Mesothelial cell of epicardium (in vitro differentiated cells): ENCODE measurements at regions not wholly inside any gene's neighbourhood (a gene's known extent, or its start where the extent isn't known, plus 50 kb on each side); places are given as distances from the start of the nearest gene placed in this dataset.

ENCODE experiments used
- DNase-seq, 2 experiments: peaks; one replicate each; pipeline ENCODE4 v3.0.0; 2021; ENCODE audit warnings: low spot score in 2 of 2; ENCODE audit not compliant: unreplicated experiment in 2 of 2
- H3K27ac Mint-ChIP-seq: 2 replicates; pipeline ENCODE4 v1.8.0; 2021; ENCODE audit warnings: mixed read lengths
- H3K27me3 Mint-ChIP-seq: 2 replicates; pipeline ENCODE4 v1.8.0; 2021; ENCODE audit warnings: low read depth, mixed read lengths
- H3K36me3 Mint-ChIP-seq: 2 replicates; pipeline ENCODE4 v1.8.0; 2021; ENCODE audit warnings: mixed read lengths
- H3K4me1 Mint-ChIP-seq: 2 replicates; pipeline ENCODE4 v1.8.0; 2021; ENCODE audit warnings: mixed read lengths
- H3K4me3 Mint-ChIP-seq: 2 replicates; pipeline ENCODE4 v1.8.0; 2021; ENCODE audit warnings: mild to moderate bottlenecking, moderate library complexity, mixed read lengths
- H3K9me3 Mint-ChIP-seq: 2 replicates; pipeline ENCODE4 v1.8.0; 2021; ENCODE audit warnings: mixed read lengths
- CTCF ChIP-seq: fragments of 200-600 bp; sonication (generic); IDR thresholded peaks from one replicate; pipeline ENCODE4 v1.5.0; 2021; ENCODE audit warnings: antibody characterized with exemption; ENCODE audit not compliant: unreplicated experiment

- no peaks in the 10 kb centered on the region for H3K9me3 Mint-ChIP-seq
- H3K36me3 Mint-ChIP-seq: no peaks in the 10 kb centered on the region
- TF ChIP-seq CTCF: no peak
- H3K4me3 Mint-ChIP-seq: no peak overlapping the region
- peaks cover 15% of the 10 kb centered on the region for H3K27me3 Mint-ChIP-seq
- H3K27ac Mint-ChIP-seq: no peak overlapping the region
- H3K4me1 Mint-ChIP-seq: no peaks in the 10 kb centered on the region
- DNase-seq: no peak
Observed at GRCh38 chr19:28949535-28949934, 263.4 kb downstream of the UQCRFS1 start.

- Mint-ChIP-seq H3K27ac (no peak overlapping the region), H3K36me3 (no peaks in the 10 kb centered on the region), H3K9me3 (no peaks in the 10 kb centered on the region), H3K4me1 (no peaks in the 10 kb centered on the region), H3K4me3 (no peak overlapping the region), H3K27me3 (peaks cover 15% of the 10 kb centered on the region)
- DNase-seq: no peak
- no peak for TF ChIP-seq CTCF
Observed at GRCh38 chr19:28949027-28949426, 263.9 kb downstream of the UQCRFS1 start.

- Mint-ChIP-seq H3K4me3 (no peak overlapping the region), H3K27me3 (peaks cover 15% of the 10 kb centered on the region), H3K4me1 (no peaks in the 10 kb centered on the region), H3K36me3 (no peaks in the 10 kb centered on the region), H3K9me3 (no peaks in the 10 kb centered on the region), H3K27ac (no peak overlapping the region)
- no peak for TF ChIP-seq CTCF
- DNase-seq: no peak
Observed at GRCh38 chr19:28948566-28948965, 264.4 kb downstream of the UQCRFS1 start.

GRCh38 chr19:28948026-28948425 is 264.9 kb downstream of the UQCRFS1 start:
- H3K9me3 Mint-ChIP-seq: no peaks in the 10 kb centered on the region
- no peak for DNase-seq
- H3K27me3 Mint-ChIP-seq: peaks cover 15% of the 10 kb centered on the region
- H3K4me1 Mint-ChIP-seq: no peaks in the 10 kb centered on the region
- no peak overlapping the region for H3K4me3 Mint-ChIP-seq
- no peak overlapping the region for H3K27ac Mint-ChIP-seq
- TF ChIP-seq CTCF: no peak
- no peaks in the 10 kb centered on the region for H3K36me3 Mint-ChIP-seq

GRCh38 chr19:28943651-28944050 is 269.3 kb downstream of the UQCRFS1 start:
- TF ChIP-seq CTCF: no peak
- Mint-ChIP-seq H3K27ac (no peak overlapping the region), H3K36me3 (no peaks in the 10 kb centered on the region), H3K4me1 (no peaks in the 10 kb centered on the region), H3K9me3 (no peaks in the 10 kb centered on the region), H3K27me3 (peaks cover 15% of the 10 kb centered on the region), H3K4me3 (no peak overlapping the region)
- DNase-seq: no peak

- Mint-ChIP-seq H3K36me3 (no peaks in the 10 kb centered on the region), H3K27me3 (peaks cover 13% of the 10 kb centered on the region), H3K9me3 (peaks cover 6% of the 10 kb centered on the region), H3K27ac (no peak overlapping the region), H3K4me1 (no peaks in the 10 kb centered on the region), H3K4me3 (no peak overlapping the region)
- no peak for DNase-seq
- TF ChIP-seq CTCF: no peak
Observed at GRCh38 chr19:28941833-28942232, 271.1 kb downstream of the UQCRFS1 start.
